IMR-90 (cell line): ENCODE measurements at regions not wholly inside any gene's neighbourhood (a gene's known extent, or its start where the extent isn't known, plus 50 kb on each side); places are given as distances from the start of the nearest gene placed in this dataset.
"Not testable (repeated sequence)": the region's sequence is repeated elsewhere in the genome, so short reads cannot be mapped to it uniquely, and the experiment has no call there.

Experiments used
- ATAC-seq: fragments of 200-7000 bp; cut with Tn5 transposase; 2 replicates; pipeline ENCODE4 v1.9.1; 2020; ENCODE audit warnings: low read depth, mild to moderate bottlenecking, moderate library complexity
- BruUV-seq: library from RNA; stranded (reverse); fragments of 400-500 nt; replicated peaks from 2 replicates; lab custom pipeline; 2021; lab: Mats Ljungman, UMichigan
- CTCF ChIA-PET: fragments of 300-600 bp; formaldehyde crosslinking; extraction: SDS; loops from one replicate; lab custom pipeline; 2021; ENCODE audit warnings: antibody characterized with exemption; lab: Yijun Ruan, JAX
- POLR2A ChIA-PET: fragments of 300-600 bp; sonication (Branson Sonifier 250); formaldehyde crosslinking; loops from one replicate; lab custom pipeline; 2022; ENCODE audit warnings: antibody characterized with exemption; ENCODE audit not compliant: unreplicated experiment; lab: Charles Lee
- DNase-seq: peaks from one replicate; pipeline ENCODE4 v3.0.0; 2013
- H2AFZ ChIP-seq: replicated peaks from 2 replicates; pipeline ENCODE3; 2013; ENCODE audit warnings: low read length, mild to moderate bottlenecking; ENCODE audit not compliant: poor library complexity
- H2AK5ac ChIP-seq: 2 replicates; pipeline ENCODE4 v1.6.1; 2013; ENCODE audit warnings: low read depth, low read length, inconsistent platforms
- H2AK9ac ChIP-seq: replicated peaks from 2 replicates; pipeline ENCODE3; 2013; ENCODE audit warnings: mild to moderate bottlenecking, low read depth, low read length, moderate library complexity; ENCODE audit not compliant: poor library complexity
- H2BK120ac ChIP-seq: 2 replicates; pipeline ENCODE4 v1.6.1; 2013; ENCODE audit warnings: low read depth, low read length, inconsistent platforms
- H2BK15ac ChIP-seq: 3 replicates; pipeline ENCODE4 v1.6.1; 2013; ENCODE audit warnings: low read depth, low read length, inconsistent platforms
- H2BK20ac ChIP-seq: 2 replicates; pipeline ENCODE4 v1.6.1; 2013; ENCODE audit warnings: low read depth, mild to moderate bottlenecking, inconsistent platforms, low read length, moderate library complexity
- H2BK5ac ChIP-seq: 2 replicates; pipeline ENCODE4 v1.6.1; 2013; ENCODE audit warnings: mild to moderate bottlenecking, low read depth, low read length, inconsistent platforms; ENCODE audit not compliant: poor library complexity, severe bottlenecking
- H3K14ac ChIP-seq: replicated peaks from 2 replicates; pipeline ENCODE4 v1.6.1; 2013; ENCODE audit warnings: low read depth, low read length, inconsistent platforms
- H3K18ac ChIP-seq: 2 replicates; pipeline ENCODE4 v1.6.1; 2013; ENCODE audit warnings: low read depth, low read length, control low read depth
- H3K23ac ChIP-seq: 2 replicates; pipeline ENCODE4 v1.6.1; 2013; ENCODE audit warnings: low read depth, low read length, inconsistent platforms
- H3K27ac ChIP-seq: 2 replicates; pipeline ENCODE4 v1.5.1; 2013; ENCODE audit warnings: mild to moderate bottlenecking, control low read depth, low read length; ENCODE audit not compliant: insufficient read depth
- H3K27me3 ChIP-seq: 2 replicates; pipeline ENCODE4 v1.6.1; 2013; ENCODE audit warnings: low read length; ENCODE audit not compliant: control insufficient read depth, insufficient read depth
- H3K36me3 ChIP-seq: 2 replicates; pipeline ENCODE4 v1.6.1; 2013; ENCODE audit warnings: low read length, mixed read lengths; ENCODE audit not compliant: control insufficient read depth, insufficient read depth
- H3K4ac ChIP-seq: 2 replicates; pipeline ENCODE4 v1.6.1; 2013; ENCODE audit warnings: low read depth, low read length, inconsistent platforms
- H3K4me1 ChIP-seq: 2 replicates; pipeline ENCODE4 v1.6.1; 2013; ENCODE audit warnings: low read length, mixed read lengths; ENCODE audit not compliant: control insufficient read depth, insufficient read depth
- H3K4me2 ChIP-seq: 2 replicates; pipeline ENCODE4 v1.6.1; 2013; ENCODE audit warnings: low read depth, mild to moderate bottlenecking, control low read depth, low read length, moderate library complexity
- H3K4me3 ChIP-seq: 2 replicates; pipeline ENCODE4 v1.5.1; 2013; ENCODE audit warnings: low read depth, mild to moderate bottlenecking, control low read depth, low read length, moderate library complexity; ENCODE audit not compliant: insufficient read depth
- H3K56ac ChIP-seq: 2 replicates; pipeline ENCODE4 v1.6.1; 2013; ENCODE audit warnings: low read length, inconsistent platforms; ENCODE audit not compliant: insufficient read depth; ENCODE audit errors: extremely low read depth
- H3K79me1 ChIP-seq, 2 experiments: 2 replicates each; pipeline ENCODE4 v1.6.1; 2013; ENCODE audit warnings: low read length in 2 of 2, inconsistent platforms in 1 of 2, low read depth in 1 of 2
- H3K9ac ChIP-seq: 2 replicates; pipeline ENCODE4 v1.6.1; 2013; ENCODE audit warnings: low read depth, low read length, control low read depth
- H3K9me1 ChIP-seq: 2 replicates; pipeline ENCODE4 v1.6.1; 2013; ENCODE audit warnings: low read length, inconsistent platforms; ENCODE audit not compliant: insufficient read depth
- H3K9me3 ChIP-seq: 2 replicates; pipeline ENCODE4 v1.6.1; 2013; ENCODE audit warnings: low read length; ENCODE audit not compliant: control insufficient read depth, insufficient read depth
- H4K20me1 ChIP-seq: 2 replicates; pipeline ENCODE4 v1.6.1; 2013; ENCODE audit warnings: low read length, inconsistent platforms; ENCODE audit not compliant: insufficient read depth
- H4K5ac ChIP-seq: 2 replicates; pipeline ENCODE4 v1.6.1; 2013; ENCODE audit warnings: mild to moderate bottlenecking, low read depth, low read length, control low read depth
- H4K8ac ChIP-seq, 2 experiments: 2 replicates each; pipeline ENCODE4 v1.6.1; 2013; ENCODE audit warnings: low read depth in 2 of 2, low read length in 2 of 2, control low read depth in 1 of 2, inconsistent platforms in 1 of 2
- H4K91ac ChIP-seq: 2 replicates; pipeline ENCODE4 v1.6.1; 2013; ENCODE audit warnings: low read depth, low read length, inconsistent platforms; ENCODE audit not compliant: insufficient read depth
- dilution Hi-C: fragments of 300-500 bp; cut with HindIII; formaldehyde crosslinking; loops from one replicate; pipeline ENCODE4 v1.14.3; 2018; ENCODE audit warnings: low sequenced_read_pairs; ENCODE audit not compliant: unreplicated experiment
- in situ Hi-C: fragments of 300-500 bp; cut with MboI; formaldehyde crosslinking; loops from 3 replicates; pipeline ENCODE4 v1.14.3; 2019; ENCODE audit warnings: low sequenced_read_pairs, inconsistent platforms, mixed read lengths
- intact Hi-C: fragments of 100-400 bp; cut with micrococcal nuclease; formaldehyde crosslinking; loops from 2 replicates; pipeline ENCODE4 v1.10.0; 2022

DNA sequence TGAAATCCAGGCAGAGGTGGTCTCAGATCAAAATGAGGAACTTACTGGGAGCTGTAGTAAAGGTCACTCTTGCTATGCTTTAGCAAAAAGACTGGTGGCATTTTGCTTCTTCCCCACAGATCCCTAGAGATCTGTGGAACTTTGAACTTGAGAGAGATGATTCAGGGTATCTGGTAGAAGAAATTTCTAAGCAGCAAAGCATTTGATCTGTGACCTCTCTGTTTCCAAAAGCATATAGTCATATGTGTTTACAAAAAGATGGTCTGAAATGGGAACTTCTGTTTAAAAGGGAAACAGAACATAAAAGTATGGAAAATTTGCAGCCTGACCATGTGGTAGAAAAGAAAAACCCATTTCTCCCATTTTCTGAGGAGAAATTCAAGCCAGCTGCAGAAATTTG is 196.2 kb upstream of the PDZRN3 start:
- H3K4me2 ChIP-seq, H3K4me1 ChIP-seq, H4K8ac ChIP-seq, H2AK5ac ChIP-seq, H3K4me3 ChIP-seq, dilution Hi-C loops, intact Hi-C loops, H4K91ac ChIP-seq, BruUV-seq, H3K36me3 ChIP-seq, H2AK9ac ChIP-seq, POLR2A ChIA-PET, H3K9me3 ChIP-seq, H2BK15ac ChIP-seq, H3K18ac ChIP-seq, H2AFZ ChIP-seq, H3K4ac ChIP-seq, H3K27me3 ChIP-seq, H2BK5ac ChIP-seq, H3K79me1 ChIP-seq, H4K20me1 ChIP-seq, H3K56ac ChIP-seq, H3K27ac ChIP-seq, H3K9ac ChIP-seq, H3K9me1 ChIP-seq, in situ Hi-C loops, H3K23ac ChIP-seq, H3K14ac ChIP-seq, H2BK120ac ChIP-seq, H4K5ac ChIP-seq: not testable (repeated sequence)
- DNase-seq (peak; percentile 68), ATAC-seq (peak; percentile 91)
- CTCF ChIA-PET = interaction anchor here (1.0 kb wide), 1 partner anchor 9 kb away, joined by 4 read pairs; no protein-coding TSS in a partner anchor
- H2BK20ac ChIP-seq = 0 out of 2 replicates have a peak overlapping the region, but pooled peaks have one; percentile 9
